ENCODE measurements at regions not wholly inside any gene's neighbourhood (a gene's known extent, or its start where the extent isn't known, plus 50 kb on each side); places are given as distances from the start of the nearest gene placed in this dataset.

- Histone ChIP-seq H3K4me1 (ENCODE audit: low read depth) (peaks cover 10% of the 10 kb centered on the region), H3K36me3 (ENCODE audit: low read depth) (no peaks in the 10 kb centered on the region), H3K9me3 (peaks cover 4% of the 10 kb centered on the region), H3K4me3 (no peak overlapping the region)
- DNase-seq = no peak
- ATAC-seq = no peak
- intact Hi-C loops (cut with DNase I, micrococcal nuclease) = no loop called here
- TF ChIP-seq CTCF (IDR thresholded peaks at IDR 0.05) = no peak
Measured at GRCh38 chr2:190126798-190127197, 64.3 kb upstream of the MSTN start.

GRCh38 chr2:190123956-190124355 lies 61.4 kb upstream of the MSTN start:
- Histone ChIP-seq H3K4me3 (no peak overlapping the region), H3K4me1 (ENCODE audit: low read depth) (peaks cover 7% of the 10 kb centered on the region), H3K9me3 (no peaks in the 10 kb centered on the region), H3K36me3 (ENCODE audit: low read depth) (no peaks in the 10 kb centered on the region)
- ATAC-seq (no peak), DNase-seq (no peak)
- no peak for TF ChIP-seq CTCF (IDR thresholded peaks at IDR 0.05)
- intact Hi-C loops (cut with DNase I, micrococcal nuclease) = no loop called here

GRCh38 chr2:190121971-190122370 lies 59.4 kb upstream of the MSTN start:
- no peak for DNase-seq
- Histone ChIP-seq H3K4me3 (no peak overlapping the region), H3K36me3 (ENCODE audit: low read depth) (no peaks in the 10 kb centered on the region), H3K9me3 (no peaks in the 10 kb centered on the region), H3K4me1 (ENCODE audit: low read depth) (peaks cover 2% of the 10 kb centered on the region)
- intact Hi-C loops (cut with DNase I, micrococcal nuclease) = no loop called here
- ATAC-seq = no peak
- no peak for TF ChIP-seq CTCF (IDR thresholded peaks at IDR 0.05)

GRCh38 chr2:190121305-190121704 lies 58.8 kb upstream of the MSTN start:
- intact Hi-C loops (cut with DNase I, micrococcal nuclease) = no loop called here
- DNase-seq = no peak

GRCh38 chr2:190119923-190120590 lies 57.5 kb upstream of the MSTN start:
- TF ChIP-seq CTCF (IDR thresholded peaks at IDR 0.05) = no peak
- DNase-seq (no peak), ATAC-seq (no peak)
- intact Hi-C loops (cut with DNase I, micrococcal nuclease) = no loop called here
- Histone ChIP-seq H3K9me3 (no peaks in the 10 kb centered on the region), H3K36me3 (ENCODE audit: low read depth) (no peaks in the 10 kb centered on the region), H3K4me1 (ENCODE audit: low read depth) (no peaks in the 10 kb centered on the region), H3K4me3 (no peak overlapping the region)

More at GRCh38 chr2:190121305-190121704, 58.8 kb upstream of the MSTN start:
- no peaks in the 10 kb centered on the region for H3K4me1 ChIP-seq (ENCODE audit: low read depth)
- no peak overlapping the region for H3K4me3 ChIP-seq
- H3K36me3 ChIP-seq (ENCODE audit: low read depth) = no peaks in the 10 kb centered on the region
- no peak for ATAC-seq
- H3K9me3 ChIP-seq = no peaks in the 10 kb centered on the region
- TF ChIP-seq CTCF (IDR thresholded peaks at IDR 0.05) = no peak

GRCh38 chr2:190119257-190119656 lies 56.7 kb upstream of the MSTN start:
- no peak for ATAC-seq
- DNase-seq = no peak
- intact Hi-C loops (cut with DNase I, micrococcal nuclease) = no loop called here
- H3K4me3 ChIP-seq = no peak overlapping the region
- TF ChIP-seq CTCF (IDR thresholded peaks at IDR 0.05) = no peak
- no peaks in the 10 kb centered on the region for H3K36me3 ChIP-seq (ENCODE audit: low read depth)
- no peaks in the 10 kb centered on the region for H3K4me1 ChIP-seq (ENCODE audit: low read depth)
- no peaks in the 10 kb centered on the region for H3K9me3 ChIP-seq

Data from mucosa of descending colon (tissue), 3 donors.